Uterus (tissue), 3 donors: ENCODE measurements at regions not wholly inside any gene's neighbourhood (a gene's known extent, or its start where the extent isn't known, plus 50 kb on each side); places are given as distances from the start of the nearest gene placed in this dataset.

Experiments used
- DNase-seq, 2 donors: peaks; one replicate each; pipeline ENCODE4 v3.0.0-alpha.2; 2019 to 2020
- H3K27ac ChIP-seq, 2 donors: fragments of 200-600 bp; sonication (generic); 1 replicate in 1 of 2; 2 replicates in 1 of 2; pipeline ENCODE4 v1.5.1; 2016 to 2018
- H3K27me3 ChIP-seq, 2 donors: fragments of 200-600 bp; sonication (generic); one replicate each; pipeline ENCODE4 v1.5.1; 2018 to 2019; ENCODE audit warnings: control low read depth in 1 of 2
- H3K36me3 ChIP-seq, 2 donors: fragments of 200-600 bp; sonication (generic); one replicate each; pipeline ENCODE4 v1.5.1; 2019; ENCODE audit warnings: control low read depth in 1 of 2
- H3K4me1 ChIP-seq, 2 donors: fragments of 200-600 bp; sonication (generic); one replicate each; pipeline ENCODE4 v1.5.1; 2018 to 2019; ENCODE audit warnings: control low read depth in 1 of 2
- H3K4me3 ChIP-seq, 2 donors: fragments of 200-600 bp; sonication (generic); 1 replicate in 1 of 2; 2 replicates in 1 of 2; pipeline ENCODE4 v1.5.1; 2018 to 2019; ENCODE audit warnings: mild to moderate bottlenecking in 1 of 2
- H3K9me3 ChIP-seq, 2 donors: fragments of 200-600 bp; sonication (generic); one replicate each; pipeline ENCODE4 v1.5.1; 2019; ENCODE audit warnings: control low read depth in 1 of 2
- POLR2A ChIP-seq, 2 donors: fragments of 450-650 bp; IDR thresholded peaks; one replicate each; pipeline ENCODE4 v1.6.1; 2016; ENCODE audit warnings: antibody characterized with exemption in 2 of 2, mild to moderate bottlenecking in 1 of 2, moderate library complexity in 1 of 2
- intact Hi-C: fragments of 100-400 bp; cut with DNase I; formaldehyde crosslinking; loops from one replicate; pipeline ENCODE4 v1.15.1; 2023; ENCODE audit warnings: low total_unique reads
- TF ChIP-seq, protein P1 (sequence below), 4 experiments: fragments of 200-600 bp in 2 of 4; fragments of 450-650 bp in 2 of 4; sonication (generic) in 2 of 4; IDR thresholded peaks; one replicate each; pipeline ENCODE4 v1.5.1; 2016 to 2019; ENCODE audit warnings: antibody characterized with exemption in 4 of 4, mild to moderate bottlenecking in 2 of 4, moderate library complexity in 1 of 4
- donor health status: DM: yes; HTN: yes; CAD: no.

DNA sequence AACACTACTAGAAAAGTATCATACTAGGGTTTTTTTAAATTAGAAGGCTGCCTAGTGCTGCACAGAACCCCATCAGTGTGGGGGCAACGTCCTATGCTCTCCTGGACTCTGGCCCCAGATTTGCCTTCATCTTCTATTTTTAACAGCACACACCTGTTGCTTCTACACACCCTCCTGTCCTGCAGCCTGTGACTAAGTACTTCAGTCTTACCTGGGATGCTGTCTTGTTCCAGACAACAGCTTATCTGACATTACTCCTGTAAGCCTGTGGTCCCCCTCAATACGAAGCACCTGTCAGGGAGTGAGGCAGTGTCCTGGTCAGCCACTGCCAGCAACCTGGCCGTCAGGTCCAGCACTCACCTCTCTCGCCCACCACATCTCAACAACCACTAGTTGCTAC lies 247.6 kb upstream of the PSMD7 start:
- TF ChIP-seq, protein P1, sequence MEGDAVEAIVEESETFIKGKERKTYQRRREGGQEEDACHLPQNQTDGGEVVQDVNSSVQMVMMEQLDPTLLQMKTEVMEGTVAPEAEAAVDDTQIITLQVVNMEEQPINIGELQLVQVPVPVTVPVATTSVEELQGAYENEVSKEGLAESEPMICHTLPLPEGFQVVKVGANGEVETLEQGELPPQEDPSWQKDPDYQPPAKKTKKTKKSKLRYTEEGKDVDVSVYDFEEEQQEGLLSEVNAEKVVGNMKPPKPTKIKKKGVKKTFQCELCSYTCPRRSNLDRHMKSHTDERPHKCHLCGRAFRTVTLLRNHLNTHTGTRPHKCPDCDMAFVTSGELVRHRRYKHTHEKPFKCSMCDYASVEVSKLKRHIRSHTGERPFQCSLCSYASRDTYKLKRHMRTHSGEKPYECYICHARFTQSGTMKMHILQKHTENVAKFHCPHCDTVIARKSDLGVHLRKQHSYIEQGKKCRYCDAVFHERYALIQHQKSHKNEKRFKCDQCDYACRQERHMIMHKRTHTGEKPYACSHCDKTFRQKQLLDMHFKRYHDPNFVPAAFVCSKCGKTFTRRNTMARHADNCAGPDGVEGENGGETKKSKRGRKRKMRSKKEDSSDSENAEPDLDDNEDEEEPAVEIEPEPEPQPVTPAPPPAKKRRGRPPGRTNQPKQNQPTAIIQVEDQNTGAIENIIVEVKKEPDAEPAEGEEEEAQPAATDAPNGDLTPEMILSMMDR (IDR thresholded peaks at IDR 0.05), result no peak
- TF ChIP-seq POLR2A (IDR thresholded peaks at IDR 0.05), result no peak
- intact Hi-C loops, result no loop called here

GRCh38 chr16:74046524-74046923 lies 250.1 kb upstream of the PSMD7 start:
- no peaks in the 10 kb centered on the region for H3K27me3 ChIP-seq
- no peak for TF ChIP-seq POLR2A (IDR thresholded peaks at IDR 0.05)
- TF ChIP-seq, protein P1 (IDR thresholded peaks at IDR 0.05), result no peak
- no peaks in the 10 kb centered on the region for H3K9me3 ChIP-seq
- no peaks in the 10 kb centered on the region for H3K36me3 ChIP-seq
- intact Hi-C loops, result no loop called here
- no peak for DNase-seq
- no peak overlapping the region for H3K4me3 ChIP-seq
- no peaks in the 10 kb centered on the region for H3K4me1 ChIP-seq
- no peak overlapping the region for H3K27ac ChIP-seq

More for the DNA sequence above, 247.6 kb upstream of the PSMD7 start:
- DNase-seq, result no peak
- no peaks in the 10 kb centered on the region for H3K4me1 ChIP-seq
- no peaks in the 10 kb centered on the region for H3K9me3 ChIP-seq
- H3K27ac ChIP-seq, result no peak overlapping the region
- H3K36me3 ChIP-seq, result no peaks in the 10 kb centered on the region
- H3K27me3 ChIP-seq, result no peaks in the 10 kb centered on the region
- no peak overlapping the region for H3K4me3 ChIP-seq

GRCh38 chr16:74045513-74045912 lies 251.1 kb upstream of the PSMD7 start:
- TF ChIP-seq POLR2A (IDR thresholded peaks at IDR 0.05), result no peak
- TF ChIP-seq, protein P1 (IDR thresholded peaks at IDR 0.05), result no peak
- no peaks in the 10 kb centered on the region for H3K4me1 ChIP-seq
- no peak overlapping the region for H3K4me3 ChIP-seq
- no peak for DNase-seq
- H3K9me3 ChIP-seq, result no peaks in the 10 kb centered on the region
- no peaks in the 10 kb centered on the region for H3K27me3 ChIP-seq
- intact Hi-C loops, result no loop called here
- no peak overlapping the region for H3K27ac ChIP-seq
- no peaks in the 10 kb centered on the region for H3K36me3 ChIP-seq

GRCh38 chr16:74035816-74036215 lies 260.8 kb upstream of the PSMD7 start:
- H3K27ac ChIP-seq, result no peak overlapping the region
- H3K36me3 ChIP-seq, result no peaks in the 10 kb centered on the region
- H3K4me3 ChIP-seq, result no peak overlapping the region
- no peak for DNase-seq
- H3K4me1 ChIP-seq, result no peaks in the 10 kb centered on the region
- H3K9me3 ChIP-seq, result no peaks in the 10 kb centered on the region
- intact Hi-C loops, result no loop called here
- no peak for TF ChIP-seq POLR2A (IDR thresholded peaks at IDR 0.05)
- TF ChIP-seq, protein P1 (IDR thresholded peaks at IDR 0.05), result no peak
- H3K27me3 ChIP-seq, result no peaks in the 10 kb centered on the region

DNA sequence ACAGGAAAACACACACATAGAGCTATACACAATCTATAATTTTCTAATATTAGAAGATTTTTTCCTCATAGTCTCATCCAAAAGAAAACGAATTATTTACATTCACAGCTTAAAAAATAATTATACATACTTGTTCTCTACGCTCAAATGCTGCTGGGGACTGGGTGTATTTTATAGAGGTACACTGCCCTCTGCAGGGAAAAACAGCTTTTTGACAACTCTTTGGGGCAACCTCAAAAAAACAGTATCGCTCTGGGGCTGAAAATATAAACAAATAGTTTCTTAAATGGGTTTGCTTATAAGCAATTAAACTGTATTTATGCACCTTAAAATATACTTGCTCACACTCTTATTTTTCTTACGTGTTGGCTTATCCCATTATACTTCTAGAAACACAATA lies 261.8 kb upstream of the PSMD7 start:
- DNase-seq, result no peak
- H3K9me3 ChIP-seq, result no peaks in the 10 kb centered on the region
- H3K4me1 ChIP-seq, result no peaks in the 10 kb centered on the region
- H3K36me3 ChIP-seq, result no peaks in the 10 kb centered on the region
- no peak overlapping the region for H3K27ac ChIP-seq
- H3K27me3 ChIP-seq, result no peaks in the 10 kb centered on the region
- intact Hi-C loops, result no loop called here
- no peak for TF ChIP-seq POLR2A (IDR thresholded peaks at IDR 0.05)
- TF ChIP-seq, protein P1 (IDR thresholded peaks at IDR 0.05), result peak; percentile 6 to 24 (median 13)
- no peak overlapping the region for H3K4me3 ChIP-seq
